ENCODE measurements at regions not wholly inside any gene's neighbourhood (a gene's known extent, or its start where the extent isn't known, plus 50 kb on each side); places are given as distances from the start of the nearest gene placed in this dataset.
"Not testable (repeated sequence)": the region's sequence is repeated elsewhere in the genome, so short reads cannot be mapped to it uniquely, and the experiment has no call there.

DNA sequence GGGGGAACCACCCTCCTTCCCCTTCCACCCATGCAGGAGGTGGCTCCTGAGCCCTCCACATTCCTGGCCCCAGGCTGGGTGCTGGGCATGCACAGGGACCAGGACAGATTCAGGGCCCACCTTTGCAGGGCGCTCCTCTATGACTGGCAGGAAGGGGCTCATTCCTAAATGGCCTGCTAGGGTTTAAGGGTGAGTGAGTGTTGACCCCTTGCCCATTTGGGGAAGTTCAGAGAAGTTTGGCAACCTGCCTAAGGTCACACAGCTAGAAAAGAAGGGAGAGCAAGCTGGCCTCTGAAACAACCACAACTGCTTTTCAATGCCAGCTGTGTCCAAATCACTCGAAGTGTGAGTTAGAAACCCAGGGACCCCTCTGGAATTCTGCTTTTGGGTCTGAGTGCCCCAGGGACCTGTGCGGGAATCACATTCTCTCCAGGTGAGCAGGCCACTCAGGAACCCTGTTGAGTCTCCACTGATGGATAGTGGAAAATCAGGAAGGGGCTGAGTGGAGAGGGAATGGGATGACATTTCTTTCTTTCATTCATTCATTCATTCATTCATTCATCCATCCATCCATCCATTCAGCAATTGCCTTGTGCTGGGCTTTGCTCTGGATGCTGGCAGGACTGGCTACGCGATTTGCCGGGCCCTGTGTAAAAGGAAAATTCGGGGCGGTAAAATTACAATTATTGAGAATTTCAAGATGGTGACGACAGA lies 191.9 kb downstream of the C9orf50 start:
- DNase-seq = no peak

DNA sequence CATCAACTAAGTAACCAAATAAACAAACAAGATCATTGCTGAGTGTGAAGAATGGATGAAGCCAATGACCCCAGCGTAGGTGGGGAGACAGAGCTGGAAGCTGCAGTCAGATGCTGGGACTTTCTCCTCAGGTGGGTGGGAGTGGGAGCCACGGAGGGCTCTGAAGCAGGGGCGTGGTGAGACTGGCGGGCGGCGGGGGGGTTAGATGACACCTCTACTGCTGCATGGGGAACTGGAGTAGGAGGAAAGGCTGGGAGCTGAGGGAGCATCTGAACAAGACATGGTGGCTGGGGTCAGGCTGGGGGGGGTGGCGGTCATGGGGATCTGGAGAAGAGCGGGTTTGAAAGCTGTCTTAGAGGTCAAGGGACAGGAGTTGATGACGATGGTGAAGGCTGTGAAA lies 193.8 kb downstream of the C9orf50 start:
- no peak for DNase-seq

DNA sequence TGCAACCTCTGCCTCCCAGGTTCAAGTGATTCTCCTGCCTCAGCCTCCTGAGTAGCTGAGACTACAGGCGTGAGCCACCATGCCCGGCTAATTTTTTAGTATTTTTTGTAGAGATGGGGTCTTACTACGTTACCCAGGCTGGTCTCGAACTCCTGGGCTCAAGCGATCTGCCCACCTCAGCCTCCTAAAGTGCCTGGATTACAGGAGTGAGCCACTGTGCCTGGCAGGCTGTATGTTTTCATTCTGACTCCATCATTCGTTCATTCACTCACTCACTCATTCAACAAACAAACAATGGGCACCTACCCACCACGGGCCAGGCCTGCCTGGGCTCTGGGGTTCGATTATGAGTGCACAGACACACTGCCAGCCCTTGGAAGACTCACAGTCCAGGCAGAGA lies 197.1 kb downstream of the C9orf50 start:
- DNase-seq = not testable (repeated sequence)

DNA sequence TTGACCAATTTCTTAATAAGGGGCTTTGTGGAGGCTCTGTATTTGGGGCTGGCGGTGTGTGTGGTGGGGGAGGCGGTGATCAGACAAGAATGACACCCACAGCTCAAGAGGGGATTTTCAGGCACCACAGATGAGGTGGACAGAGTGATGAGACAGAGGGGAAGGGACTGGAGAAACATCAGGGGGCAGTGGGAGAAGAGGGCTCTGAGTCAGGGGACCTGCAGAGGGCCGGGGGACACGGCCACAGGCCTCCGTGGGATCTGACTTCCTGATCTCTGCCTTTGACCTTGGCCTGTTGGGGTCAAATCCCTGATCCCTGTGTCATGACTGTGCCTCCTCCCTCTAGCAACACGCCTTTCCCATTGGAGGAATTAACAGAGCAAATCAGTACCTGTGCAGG lies 197.7 kb downstream of the C9orf50 start:
- DNase-seq = no peak

DNA sequence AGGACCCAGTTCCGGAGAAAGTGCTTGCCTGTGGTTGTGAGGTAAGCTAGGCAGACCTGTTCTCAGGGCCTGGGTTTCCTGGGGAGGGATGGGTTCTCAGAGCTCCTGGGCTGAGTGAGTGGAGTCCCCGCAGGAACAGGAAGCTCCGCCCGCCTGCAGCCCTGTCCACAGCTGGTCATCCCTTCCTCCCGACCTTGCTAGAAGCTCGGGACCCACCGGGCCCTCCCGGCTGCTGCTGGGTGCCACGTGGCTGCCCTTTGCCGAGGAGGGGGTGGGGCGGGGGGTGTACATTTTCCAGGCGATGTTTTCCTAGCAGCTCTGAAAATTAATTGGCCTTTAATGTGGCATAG lies 198.1 kb downstream of the C9orf50 start:
- DNase-seq = no peak

DNA sequence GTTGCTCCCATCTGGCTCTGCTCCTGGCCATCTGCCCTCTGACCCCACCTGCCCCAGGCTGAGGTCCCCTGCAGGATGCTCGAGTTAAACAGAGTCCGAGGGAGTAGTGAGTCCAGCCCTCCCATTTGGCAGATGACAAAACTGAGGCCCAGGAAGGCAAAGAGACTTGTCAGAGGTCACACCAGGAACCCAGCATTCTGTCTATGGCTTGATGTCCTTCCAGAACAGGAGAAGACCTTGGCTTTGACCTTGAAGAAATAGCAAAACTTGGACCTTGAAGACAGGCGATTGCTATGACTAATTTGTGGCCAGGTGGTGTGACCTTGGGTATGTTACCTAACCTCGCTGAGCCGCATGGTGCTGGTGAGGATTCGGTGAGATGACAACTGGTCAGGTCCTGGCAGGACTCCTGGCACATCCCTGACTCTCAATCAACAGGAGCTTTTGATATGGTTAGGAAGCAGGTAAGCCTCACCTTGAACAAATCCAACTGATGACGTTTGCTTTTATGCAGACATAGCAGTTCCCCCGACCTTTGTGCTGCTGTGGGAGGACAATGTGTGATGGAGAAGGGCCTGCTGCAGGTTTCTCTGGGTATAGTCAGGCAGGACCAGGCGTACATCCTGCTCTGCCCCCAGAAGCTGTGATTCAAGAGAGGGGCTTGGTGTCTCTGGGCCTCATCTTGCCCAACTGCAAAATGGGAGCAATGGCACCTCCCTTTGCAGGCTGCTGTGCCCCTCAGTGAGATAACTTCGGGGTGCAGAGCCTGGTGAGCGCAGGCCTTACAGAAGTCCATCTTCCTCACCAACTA lies 198.7 kb downstream of the C9orf50 start:
- no peak for DNase-seq

DNA sequence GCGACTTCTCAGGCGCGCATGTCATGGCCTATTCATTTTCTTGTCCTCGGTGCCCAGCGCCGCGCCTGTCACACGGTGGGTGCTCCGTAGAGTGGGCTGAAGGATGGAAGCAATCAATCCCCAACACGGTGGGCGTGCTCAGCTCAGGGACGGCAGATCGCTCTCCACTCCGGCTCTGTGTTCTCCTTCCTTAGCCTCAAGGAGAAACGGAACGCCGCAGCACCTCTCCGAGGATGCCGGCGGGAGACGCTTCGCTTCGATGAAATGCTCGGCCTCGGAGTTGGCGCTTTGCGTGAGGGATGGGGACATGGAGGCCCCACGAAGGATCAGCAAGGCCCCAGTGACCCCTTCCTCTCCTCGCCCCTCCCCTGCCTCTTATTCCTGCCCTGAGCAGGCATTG lies 199.5 kb downstream of the C9orf50 start:
- DNase-seq = no peak

DNA sequence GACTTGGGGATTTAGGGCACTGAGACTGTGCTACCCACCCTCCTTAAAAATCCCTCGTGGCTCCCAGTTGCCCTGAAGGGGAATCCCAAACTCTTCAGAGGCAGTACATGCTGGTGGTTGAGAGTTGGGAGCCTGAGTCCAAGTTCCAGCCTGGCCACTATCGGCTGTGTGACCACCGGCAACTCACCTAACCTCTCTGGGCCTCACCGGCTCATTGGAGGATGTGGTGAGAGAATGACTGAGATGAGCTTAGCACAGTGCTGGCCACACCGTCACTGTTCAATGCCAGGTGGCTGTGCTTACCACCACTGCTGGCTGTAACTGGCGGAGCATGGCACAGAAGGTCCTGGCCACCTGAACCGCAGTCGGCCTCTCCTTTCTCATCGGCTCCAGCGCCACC lies 200.2 kb downstream of the C9orf50 start:
- DNase-seq = no peak

DNA sequence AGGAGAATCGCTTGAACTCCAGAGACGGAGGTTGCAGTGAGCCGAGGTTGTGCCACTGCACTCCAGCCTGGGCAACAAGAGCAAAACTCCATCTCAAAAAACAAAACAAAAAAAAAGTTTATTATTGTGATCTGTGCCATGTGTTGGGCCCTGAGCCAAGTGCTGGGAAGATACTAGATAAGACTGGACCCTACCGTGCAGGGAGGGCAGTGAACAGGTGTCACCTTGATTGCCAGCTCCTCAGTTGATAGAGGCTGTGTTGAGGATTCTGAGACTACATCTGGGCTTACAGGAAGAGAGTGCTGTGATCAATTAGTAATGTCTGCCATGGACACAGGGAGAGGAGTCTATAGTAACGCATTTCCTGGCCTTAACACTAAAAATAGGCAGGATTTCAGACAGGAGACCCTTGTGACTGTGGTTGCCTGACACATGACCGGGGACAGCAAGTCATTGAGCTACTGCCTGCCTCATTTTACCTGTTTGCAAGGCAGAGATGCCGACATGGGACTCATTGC lies 201.5 kb downstream of the C9orf50 start:
- DNase-seq = no peak

DNA sequence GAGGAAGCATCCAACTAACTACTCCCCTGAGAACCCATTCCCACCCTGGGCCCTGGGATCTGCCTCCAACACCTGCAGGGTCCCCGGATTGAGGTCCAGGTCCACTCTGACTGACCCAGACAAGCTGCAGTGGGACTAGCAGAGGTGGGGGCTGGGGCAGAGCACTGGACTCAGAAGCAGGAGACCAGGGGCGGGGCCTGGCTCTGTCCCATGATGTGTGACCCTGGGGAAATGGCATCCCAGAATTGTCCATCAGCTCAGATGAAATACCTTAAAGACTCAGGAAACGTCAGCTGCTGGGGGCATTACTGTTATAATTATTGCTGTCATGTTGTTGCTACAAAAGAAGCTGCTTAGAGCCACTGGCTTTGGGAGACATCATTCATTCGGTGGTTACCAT lies 202.4 kb downstream of the C9orf50 start:
- DNase-seq = no peak

DNA sequence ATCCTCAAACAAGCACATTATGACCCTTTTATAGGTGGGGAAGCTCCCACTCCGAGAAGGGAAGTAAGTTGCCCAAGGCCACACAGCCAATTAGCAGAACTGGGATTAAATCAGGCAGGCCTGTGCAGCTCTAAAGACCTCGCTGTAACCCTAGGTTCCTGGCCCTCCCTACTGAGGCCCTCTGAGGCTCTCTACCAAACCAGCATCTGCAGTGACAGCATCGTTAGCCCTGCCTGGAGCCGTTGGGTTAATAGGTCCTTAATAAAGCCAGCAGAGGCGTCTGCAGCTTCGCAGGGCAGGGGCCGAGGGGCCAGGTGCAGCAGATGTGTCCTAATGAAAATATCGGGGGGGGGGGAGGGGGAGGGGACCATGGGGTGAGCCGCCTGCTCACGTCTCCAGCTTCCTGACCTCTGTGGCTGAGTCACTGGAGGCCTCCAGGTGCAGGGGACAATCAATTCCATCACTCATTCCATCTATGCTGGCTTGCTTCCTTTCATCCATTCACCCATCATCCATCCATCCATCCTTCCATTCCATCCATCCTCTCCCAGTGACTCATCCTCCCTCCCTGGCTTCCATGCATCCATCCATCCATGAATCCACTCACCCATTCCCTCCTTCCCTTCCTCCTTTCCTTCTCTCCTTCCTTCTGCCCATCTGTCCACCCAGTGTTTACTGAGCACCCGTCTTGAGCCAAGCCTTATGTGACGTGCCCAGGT lies 203.9 kb downstream of the C9orf50 start:
- DNase-seq = peak; percentile 58

DNA sequence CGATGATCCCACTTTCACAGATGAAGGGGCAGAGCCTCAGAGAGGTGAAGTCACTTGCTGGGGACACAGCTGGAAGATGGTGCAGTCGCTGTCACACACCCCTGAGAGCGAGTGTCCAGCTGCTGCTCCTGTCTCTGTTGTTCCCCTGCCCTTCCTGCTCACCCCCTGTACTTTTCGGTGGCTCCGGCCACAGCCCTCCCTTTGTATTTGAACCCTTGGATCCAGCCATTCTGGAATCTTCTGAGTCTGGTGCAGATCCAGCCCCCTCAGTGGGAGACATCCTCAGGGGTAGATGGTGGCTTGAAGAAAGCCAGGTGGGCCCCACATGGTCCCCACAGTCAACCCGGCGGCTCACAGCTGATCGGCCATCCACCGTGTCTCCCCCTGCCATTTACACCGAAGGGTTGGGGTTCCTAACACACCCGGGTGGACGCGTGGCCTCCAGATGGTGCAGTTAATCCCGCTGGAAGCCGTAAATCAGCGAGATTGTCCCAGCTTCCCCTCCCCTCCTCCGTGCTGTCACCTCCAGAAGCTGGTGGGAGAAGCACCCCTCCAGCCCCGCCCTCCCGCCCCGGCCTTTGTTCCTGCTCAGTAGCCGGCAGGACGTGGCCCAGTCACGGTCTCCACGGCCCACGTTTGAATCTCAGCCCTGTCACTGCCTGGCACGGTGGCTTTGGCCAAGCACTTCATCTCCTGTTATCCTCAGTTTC lies 204.8 kb downstream of the C9orf50 start:
- DNase-seq = no peak

DNA sequence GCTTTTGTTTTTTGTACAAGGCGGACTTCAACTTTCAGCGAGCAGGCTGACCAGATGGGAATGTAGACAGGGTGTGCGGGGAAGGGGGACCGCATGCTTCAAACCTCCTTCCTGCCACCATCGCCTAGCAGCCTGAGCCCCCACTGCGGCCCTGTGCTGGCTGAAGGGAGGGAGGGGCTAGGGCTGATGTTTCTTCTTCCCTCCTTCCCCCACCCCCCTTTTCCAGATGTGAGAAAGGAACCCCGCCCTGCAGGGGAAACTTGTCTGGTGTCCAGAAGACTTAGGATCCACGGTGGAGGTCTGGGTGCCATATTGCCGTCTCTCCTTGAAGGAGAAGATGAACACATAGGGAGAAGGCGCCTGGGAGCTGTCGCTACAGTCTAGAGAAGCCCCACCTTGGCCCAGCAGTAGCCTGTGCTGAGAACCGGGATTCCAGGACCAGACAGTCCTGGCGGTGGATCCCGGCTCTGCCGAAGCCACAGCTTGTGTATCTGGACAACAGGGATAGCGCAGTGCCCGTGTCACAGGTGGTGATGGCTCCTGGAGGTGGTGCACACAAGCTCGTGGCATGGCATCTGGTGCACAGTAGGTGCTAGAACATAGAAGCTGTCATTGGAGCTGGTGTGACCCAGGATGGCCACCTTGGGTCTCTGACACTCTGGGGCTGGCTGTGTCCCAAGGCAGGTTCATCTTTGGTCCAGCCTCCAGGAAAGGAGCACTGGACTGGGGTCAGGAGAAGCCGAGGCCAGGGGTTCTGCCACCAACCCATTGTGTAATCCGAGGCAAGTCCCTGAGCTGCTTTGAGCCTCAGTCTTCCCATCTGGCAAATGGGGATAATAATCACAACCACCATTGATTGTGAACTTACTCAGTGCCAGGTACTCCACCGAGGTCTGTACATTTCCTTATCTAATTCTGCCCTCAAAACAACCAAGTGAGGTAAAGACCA lies 205.6 kb downstream of the C9orf50 start:
- DNase-seq = no peak

DNA sequence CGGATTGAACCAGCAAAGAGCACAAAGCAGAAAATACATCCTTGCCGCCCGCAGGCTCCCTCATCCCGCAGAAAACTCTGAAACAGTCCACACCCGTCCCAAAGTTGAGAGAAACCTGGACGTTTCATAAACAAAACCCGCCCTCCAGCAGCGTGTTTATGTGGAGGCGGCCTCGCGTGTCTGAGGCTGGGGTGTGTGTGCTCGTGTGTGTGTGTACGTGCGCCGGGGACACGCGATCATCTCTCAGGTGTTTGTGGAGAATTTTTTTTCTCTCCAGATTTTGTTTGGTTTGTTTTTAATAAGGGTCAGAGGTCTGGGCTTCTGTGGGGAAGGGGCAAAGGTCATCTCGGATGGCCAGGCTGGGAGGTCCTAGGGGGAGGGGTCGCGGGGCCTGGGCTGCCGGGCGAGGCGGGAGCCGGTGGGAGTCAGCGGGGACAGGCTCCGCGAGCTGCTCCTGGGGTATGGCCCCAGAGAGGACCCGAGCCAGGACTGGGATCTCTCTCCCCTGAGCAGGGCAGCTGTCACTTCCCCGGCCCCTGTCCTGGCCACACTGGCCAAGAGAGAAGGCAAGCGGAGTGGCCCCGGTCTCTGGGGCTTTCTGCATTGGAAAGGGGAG lies 206.4 kb downstream of the C9orf50 start:
- no peak for DNase-seq

DNA sequence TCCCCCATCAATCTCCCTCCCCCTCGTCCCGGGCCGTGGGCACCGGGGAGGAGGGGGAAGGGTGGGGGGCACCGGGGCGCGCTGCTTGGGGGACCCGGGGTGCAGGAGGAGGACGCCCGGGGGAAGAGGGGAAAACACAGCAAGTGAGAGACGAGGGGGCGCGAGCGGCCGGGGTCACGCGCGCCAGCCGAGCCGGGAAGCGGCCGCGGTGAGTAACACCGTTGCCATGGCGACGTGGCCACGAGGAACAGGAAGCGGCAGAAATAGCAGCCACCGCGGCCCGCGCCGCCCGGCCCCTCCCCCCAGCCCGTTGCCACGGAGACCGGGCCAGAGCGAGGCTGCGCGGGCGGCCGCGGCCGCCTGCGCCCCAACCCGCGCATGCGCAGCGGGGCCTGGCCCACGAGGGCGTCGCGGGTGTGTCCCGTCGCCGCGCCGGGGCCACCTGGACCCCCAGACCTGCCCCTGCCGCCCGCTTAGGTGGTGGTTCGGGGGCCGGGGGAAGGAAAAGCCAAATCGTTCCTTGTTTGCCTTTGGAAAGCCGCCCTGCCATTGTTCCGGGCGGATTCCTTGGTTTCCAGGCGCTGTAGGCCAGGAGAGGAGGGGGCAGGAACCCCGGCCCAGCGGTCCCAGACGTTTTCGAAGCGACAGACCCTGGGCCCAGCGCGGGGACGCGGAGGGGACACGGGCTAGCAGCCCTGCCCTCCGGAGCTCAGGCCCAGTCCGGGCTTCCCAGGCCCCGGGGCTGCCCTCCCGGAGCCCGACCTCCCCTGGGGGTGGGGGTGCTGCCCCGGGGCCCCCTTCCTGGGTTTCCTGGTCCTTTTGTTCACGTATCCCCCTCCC lies 207.1 kb downstream of the C9orf50 start:
- DNase-seq = peak; percentile 89

DNA sequence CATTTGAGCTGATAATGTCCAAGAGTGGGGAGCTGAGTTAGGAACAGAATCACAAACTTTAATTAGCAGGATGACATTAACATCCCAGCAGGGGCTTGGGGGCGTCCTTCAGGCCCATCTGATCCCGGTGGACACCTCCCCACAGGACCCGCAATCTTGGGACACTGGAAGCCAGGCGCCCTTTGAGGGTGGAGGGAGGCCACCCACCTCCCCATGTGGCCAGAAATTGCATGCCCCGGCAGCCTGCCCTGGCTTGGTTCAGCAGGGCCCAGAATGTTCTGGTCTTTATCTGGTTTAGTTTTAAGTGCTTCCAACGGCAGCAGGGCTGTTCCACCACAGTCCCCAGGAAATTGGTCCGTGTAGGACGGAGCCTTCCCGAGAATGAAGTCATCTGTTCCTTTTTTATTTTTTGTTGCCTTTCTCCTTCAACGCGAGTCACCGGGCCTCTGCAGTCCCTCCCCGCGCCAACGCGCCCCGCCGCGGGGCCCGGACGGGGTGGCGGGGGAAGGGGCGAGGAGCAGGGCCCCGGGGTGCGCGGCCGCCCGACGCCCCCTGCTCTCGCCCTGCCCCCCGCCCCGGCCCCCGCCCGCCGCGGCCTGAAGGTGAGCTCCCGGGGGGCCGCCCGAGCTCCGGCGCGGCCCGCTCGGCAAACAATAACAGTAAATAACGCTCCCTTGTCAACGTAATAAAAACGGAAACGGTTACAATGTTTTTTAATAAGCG lies 207.9 kb downstream of the C9orf50 start:
- DNase-seq = peak; percentile 43

DNA sequence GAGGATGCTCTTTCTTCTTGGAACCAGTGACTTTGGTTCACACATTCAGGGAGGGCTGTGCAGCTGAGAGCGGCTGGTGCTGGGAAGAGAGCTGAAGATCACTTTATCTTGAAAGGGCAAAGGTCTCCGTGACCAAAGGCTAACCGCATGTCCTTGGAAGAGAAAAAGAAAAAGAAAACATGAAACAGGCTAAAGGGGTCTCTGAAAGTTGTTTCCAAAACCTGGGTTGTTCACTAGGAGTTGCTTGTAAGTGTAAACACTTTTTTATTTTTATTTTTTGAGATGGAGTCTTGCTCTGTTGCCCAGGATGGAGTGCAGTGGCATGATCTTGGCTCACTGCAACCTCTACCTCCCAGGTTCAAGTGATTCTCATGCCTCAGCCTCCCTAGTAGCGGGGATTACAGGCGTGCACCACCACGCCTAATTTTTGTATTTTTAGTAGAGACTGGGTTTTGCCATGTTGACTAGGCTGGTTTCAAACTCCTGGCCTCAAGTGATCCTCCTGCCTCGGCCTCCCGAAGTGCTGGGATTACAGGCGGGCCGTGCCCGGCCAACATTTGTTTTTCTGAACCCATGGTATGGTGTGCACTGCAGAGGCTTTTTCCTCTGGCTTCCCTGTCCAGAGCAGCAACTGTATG lies 208.6 kb downstream of the C9orf50 start:
- DNase-seq = not testable (repeated sequence)

DNA sequence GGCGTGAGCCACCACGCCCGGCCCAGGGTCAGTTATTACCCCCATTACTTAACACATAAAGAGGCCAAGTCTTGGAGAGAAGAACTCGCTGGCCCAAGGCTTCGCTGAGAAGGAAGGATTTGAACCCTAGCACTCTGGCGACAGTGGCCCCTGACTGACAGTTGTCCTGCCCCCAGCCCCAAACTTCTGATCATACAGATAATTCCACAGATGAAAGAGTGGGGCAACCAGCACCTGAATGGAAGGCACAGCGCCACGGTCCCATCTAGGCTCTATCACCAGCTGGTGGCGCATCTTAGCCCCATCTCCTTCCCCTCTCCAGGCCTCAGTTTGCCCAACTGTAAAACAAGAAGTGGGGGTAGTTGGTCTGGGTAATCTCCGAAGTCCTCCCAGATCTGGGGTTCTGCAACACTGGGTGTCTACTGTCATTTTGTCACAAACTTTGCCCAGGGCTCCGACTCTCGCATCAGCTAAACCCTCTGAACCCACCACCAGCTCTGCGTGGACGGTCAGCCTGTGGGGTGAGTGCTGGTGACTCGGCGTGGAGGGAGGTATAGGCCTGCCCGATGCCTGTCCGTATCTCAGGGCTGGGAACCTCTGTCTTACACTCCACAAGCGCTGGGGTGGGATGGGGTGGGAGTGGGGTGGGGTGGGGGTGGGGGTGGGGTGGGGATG lies 209.3 kb downstream of the C9orf50 start:
- no peak for DNase-seq

DNA sequence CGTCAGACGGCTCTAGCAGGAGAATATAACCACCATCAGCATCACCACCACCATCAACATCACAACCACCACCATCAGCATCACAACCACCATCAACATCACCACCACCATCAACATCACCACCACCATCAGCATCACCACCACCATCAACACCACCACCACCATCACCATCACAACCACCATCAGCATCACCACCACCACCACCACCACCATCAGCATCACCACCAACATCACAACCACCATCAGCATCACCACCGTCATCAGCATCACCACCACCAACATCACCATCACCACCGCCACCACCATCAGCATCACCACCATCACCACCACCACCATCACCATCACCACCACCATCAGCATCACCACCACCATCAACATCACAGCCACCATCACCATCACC lies 210.7 kb downstream of the C9orf50 start:
- no peak for DNase-seq
